ENCODE measurements at regions not wholly inside any gene's neighbourhood (a gene's known extent, or its start where the extent isn't known, plus 50 kb on each side); places are given as distances from the start of the nearest gene placed in this dataset.

DNA sequence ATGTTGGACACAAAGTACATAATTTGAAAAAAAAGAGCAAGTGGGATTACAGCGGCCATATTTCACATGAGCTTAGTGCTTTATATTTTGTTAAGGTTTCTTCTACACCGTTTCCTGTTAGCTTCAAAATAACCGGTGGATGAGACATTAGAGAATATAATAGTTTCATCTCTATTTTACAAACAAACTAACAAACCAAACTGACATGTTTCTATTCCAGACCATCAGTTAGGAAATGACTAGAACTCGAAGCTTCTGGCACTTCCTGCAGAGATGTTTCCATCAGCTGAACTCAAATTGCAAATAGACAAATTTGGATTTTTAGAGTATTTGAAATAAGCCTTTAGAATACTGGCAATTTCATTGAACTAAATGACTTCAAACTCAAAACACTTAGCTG lies 86.5 kb downstream of the MTRR start:
- no peaks in the 10 kb centered on the region for H3K36me3 ChIP-seq (ENCODE audit: low read depth, missing control alignments)
- no peaks in the 10 kb centered on the region for H3K27me3 ChIP-seq
- 69 to 70% methylated on average over 4 of the region's 4 CpGs for whole genome bisulfite sequencing, 2 donors
- TF ChIP-seq, protein P1, sequence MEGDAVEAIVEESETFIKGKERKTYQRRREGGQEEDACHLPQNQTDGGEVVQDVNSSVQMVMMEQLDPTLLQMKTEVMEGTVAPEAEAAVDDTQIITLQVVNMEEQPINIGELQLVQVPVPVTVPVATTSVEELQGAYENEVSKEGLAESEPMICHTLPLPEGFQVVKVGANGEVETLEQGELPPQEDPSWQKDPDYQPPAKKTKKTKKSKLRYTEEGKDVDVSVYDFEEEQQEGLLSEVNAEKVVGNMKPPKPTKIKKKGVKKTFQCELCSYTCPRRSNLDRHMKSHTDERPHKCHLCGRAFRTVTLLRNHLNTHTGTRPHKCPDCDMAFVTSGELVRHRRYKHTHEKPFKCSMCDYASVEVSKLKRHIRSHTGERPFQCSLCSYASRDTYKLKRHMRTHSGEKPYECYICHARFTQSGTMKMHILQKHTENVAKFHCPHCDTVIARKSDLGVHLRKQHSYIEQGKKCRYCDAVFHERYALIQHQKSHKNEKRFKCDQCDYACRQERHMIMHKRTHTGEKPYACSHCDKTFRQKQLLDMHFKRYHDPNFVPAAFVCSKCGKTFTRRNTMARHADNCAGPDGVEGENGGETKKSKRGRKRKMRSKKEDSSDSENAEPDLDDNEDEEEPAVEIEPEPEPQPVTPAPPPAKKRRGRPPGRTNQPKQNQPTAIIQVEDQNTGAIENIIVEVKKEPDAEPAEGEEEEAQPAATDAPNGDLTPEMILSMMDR (IDR thresholded peaks at IDR 0.05): no peak
- no peak for TF ChIP-seq POLR2A (IDR thresholded peaks at IDR 0.05)
- no peak overlapping the region for H3K4me3 ChIP-seq
- H3K9me3 ChIP-seq: no peaks in the 10 kb centered on the region
- intact Hi-C loops (cut with DNase I; ENCODE audit: low total_unique reads): no loop called here
- H3K4me1 ChIP-seq: no peaks in the 10 kb centered on the region
- H3K27ac ChIP-seq: no peak overlapping the region
- DNase-seq: no peak

DNA sequence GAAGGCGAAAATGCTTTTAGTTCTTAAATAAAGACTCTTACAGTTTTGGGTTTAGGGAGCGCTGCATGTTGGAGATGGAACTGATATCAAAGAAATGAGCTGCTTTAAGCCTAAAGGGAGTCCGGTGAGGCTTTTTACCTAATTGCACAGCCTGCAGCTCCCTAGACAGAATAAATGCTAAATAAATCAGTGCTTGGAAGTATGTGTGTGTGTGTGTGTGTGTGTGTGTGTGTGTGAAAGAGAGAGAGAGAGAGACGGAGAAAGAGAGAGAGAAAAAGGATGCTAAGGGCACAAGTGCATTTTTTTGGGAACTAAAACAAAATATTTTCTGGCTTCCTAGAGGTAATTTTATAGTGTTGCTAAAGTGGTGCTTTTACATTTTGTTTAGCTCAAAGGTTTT lies 88.4 kb downstream of the MTRR start:
- no peaks in the 10 kb centered on the region for H3K9me3 ChIP-seq
- H3K36me3 ChIP-seq (ENCODE audit: low read depth, missing control alignments): no peaks in the 10 kb centered on the region
- H3K4me3 ChIP-seq: no peak overlapping the region
- TF ChIP-seq POLR2A (IDR thresholded peaks at IDR 0.05): no peak
- TF ChIP-seq, protein P1 (IDR thresholded peaks at IDR 0.05): no peak
- DNase-seq: no peak
- intact Hi-C loops (cut with DNase I; ENCODE audit: low total_unique reads): no loop called here
- 27 to 55% methylated on average over 4 of the region's 4 CpGs for WGBS, 2 donors
- H3K27ac ChIP-seq: no peak overlapping the region
- H3K4me1 ChIP-seq: no peaks in the 10 kb centered on the region
- no peaks in the 10 kb centered on the region for H3K27me3 ChIP-seq

DNA sequence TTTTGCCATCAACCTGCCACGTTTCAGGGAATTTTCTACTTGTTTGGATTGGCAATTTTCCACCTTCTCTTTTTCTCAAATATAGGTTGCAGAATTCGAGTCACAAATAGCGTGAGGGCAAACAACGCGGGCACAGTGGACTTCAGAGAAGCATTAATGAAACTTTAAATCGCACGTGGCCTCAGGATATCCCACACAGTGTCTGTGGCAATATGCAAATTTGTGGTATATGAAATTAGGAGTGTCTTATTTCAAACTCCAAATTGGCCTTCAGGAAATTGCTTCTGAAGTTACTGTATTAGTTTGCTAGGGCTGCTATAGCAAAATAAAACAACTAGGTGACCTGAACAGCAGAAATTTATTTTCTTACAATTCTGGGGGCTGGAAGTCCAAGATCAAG lies 91.2 kb downstream of the MTRR start:
- no peak for TF ChIP-seq POLR2A (IDR thresholded peaks at IDR 0.05)
- TF ChIP-seq, protein P1 (IDR thresholded peaks at IDR 0.05): no peak

DNA sequence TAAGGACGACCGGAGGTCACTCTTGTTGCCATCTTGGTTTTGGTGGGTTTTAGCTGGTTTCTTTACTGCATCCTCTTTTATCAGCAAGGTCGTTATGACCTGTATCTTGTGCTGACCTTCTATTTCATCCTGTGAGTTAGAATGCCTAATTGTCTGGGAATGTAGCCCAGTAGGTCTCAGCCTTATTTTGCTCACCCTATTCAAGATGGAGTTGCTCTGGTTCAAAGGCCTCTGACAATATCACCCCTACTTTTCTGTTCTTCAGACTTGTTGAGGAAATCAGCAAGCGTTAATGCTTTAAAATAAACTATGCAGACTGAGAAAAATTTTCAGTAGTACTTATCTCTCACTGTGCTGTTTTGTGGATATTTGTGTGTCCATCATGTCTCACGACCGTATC lies 92.6 kb downstream of the MTRR start:
- no peak overlapping the region for H3K4me3 ChIP-seq
- no peaks in the 10 kb centered on the region for H3K4me1 ChIP-seq
- H3K9me3 ChIP-seq: no peaks in the 10 kb centered on the region
- H3K36me3 ChIP-seq (ENCODE audit: low read depth, missing control alignments): no peaks in the 10 kb centered on the region
- WGBS, 2 donors: 65 to 66% methylated on average over 6 of the region's 6 CpGs
- no peak overlapping the region for H3K27ac ChIP-seq
- intact Hi-C loops (cut with DNase I; ENCODE audit: low total_unique reads): no loop called here
- H3K27me3 ChIP-seq: no peaks in the 10 kb centered on the region
- TF ChIP-seq, protein P1 (IDR thresholded peaks at IDR 0.05): no peak
- TF ChIP-seq POLR2A (IDR thresholded peaks at IDR 0.05): no peak
- no peak for DNase-seq

More for the DNA sequence above, 91.2 kb downstream of the MTRR start:
- no peak overlapping the region for H3K27ac ChIP-seq
- no peak overlapping the region for H3K4me3 ChIP-seq
- H3K4me1 ChIP-seq: no peaks in the 10 kb centered on the region
- H3K36me3 ChIP-seq (ENCODE audit: low read depth, missing control alignments): no peaks in the 10 kb centered on the region
- intact Hi-C loops (cut with DNase I; ENCODE audit: low total_unique reads): no loop called here
- 81 to 87% methylated on average over 7 of the region's 7 CpGs for WGBS, 2 donors
- no peaks in the 10 kb centered on the region for H3K27me3 ChIP-seq
- DNase-seq: no peak
- no peaks in the 10 kb centered on the region for H3K9me3 ChIP-seq

DNA sequence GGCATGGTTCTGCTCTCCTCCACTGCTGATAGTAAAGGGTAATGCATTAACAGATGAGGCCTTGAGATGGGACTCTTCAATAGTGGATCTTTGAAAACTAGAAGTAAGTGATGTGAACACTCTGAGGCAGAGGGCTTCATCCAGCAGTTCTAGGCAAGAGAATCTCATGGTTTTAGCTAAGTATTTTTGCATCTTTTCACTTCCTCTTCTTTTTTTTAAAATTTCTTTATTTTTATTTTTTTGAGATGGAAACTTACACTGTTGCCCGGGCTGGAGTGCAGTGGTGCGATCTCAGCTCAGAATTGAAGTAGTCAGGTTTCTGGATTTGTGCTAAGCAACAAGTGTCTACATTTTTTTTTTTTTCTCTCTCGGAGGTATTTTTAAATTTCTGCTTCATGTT lies 101.9 kb downstream of the MTRR start:
- no peak for DNase-seq
- H3K36me3 ChIP-seq (ENCODE audit: low read depth, missing control alignments): no peaks in the 10 kb centered on the region
- WGBS, 2 donors: 87 to 88% methylated on average over 3 of the region's 3 CpGs
- no peaks in the 10 kb centered on the region for H3K27me3 ChIP-seq
- no peaks in the 10 kb centered on the region for H3K4me1 ChIP-seq
- TF ChIP-seq, protein P1 (IDR thresholded peaks at IDR 0.05): no peak
- TF ChIP-seq POLR2A (IDR thresholded peaks at IDR 0.05): no peak
- H3K4me3 ChIP-seq: no peak overlapping the region
- H3K9me3 ChIP-seq: no peaks in the 10 kb centered on the region
- intact Hi-C loops (cut with DNase I; ENCODE audit: low total_unique reads): no loop called here
- no peak overlapping the region for H3K27ac ChIP-seq
